ENCODE measurements at regions not wholly inside any gene's neighbourhood (a gene's known extent, or its start where the extent isn't known, plus 50 kb on each side); places are given as distances from the start of the nearest gene placed in this dataset.
"Not testable (repeated sequence)": the region's sequence is repeated elsewhere in the genome, so short reads cannot be mapped to it uniquely, and the experiment has no call there.

- FAIRE-seq (no peak), DNase-seq (ENCODE audit: low spot score) (no peak)
Measured at GRCh38 chr5:83001796-83002381, 75.3 kb downstream of the TMEM167A start.

- DNase-seq (ENCODE audit: low spot score) (no peak), FAIRE-seq (no peak)
Measured at GRCh38 chr5:83000922-83001321, 76.3 kb downstream of the TMEM167A start.

DNA sequence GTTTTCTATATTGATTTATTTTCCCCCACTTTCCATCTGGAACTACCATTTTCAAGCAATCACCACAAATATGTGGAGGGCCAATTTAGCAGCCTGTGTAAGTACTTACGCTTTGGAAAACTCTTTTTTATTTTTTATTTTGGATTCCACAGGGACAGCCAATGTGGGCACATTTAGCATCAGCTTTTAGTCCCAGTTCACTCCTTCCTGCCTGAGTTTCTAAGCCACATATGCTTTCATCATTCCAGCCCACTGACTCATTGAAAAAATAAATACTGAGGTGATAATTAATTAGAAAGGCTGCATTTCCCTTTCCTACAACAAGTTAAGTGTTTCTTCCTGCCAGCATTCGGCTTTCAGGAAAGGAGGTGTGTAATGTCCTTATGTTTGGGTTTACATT is 76.8 kb downstream of the TMEM167A start:
- DNase-seq (ENCODE audit: low spot score) (peak; percentile 7), FAIRE-seq (no peak)

- DNase-seq (ENCODE audit: low spot score): no peak
- no peak for FAIRE-seq
Measured at GRCh38 chr5:82993416-82993815, 83.8 kb downstream of the TMEM167A start.

DNA sequence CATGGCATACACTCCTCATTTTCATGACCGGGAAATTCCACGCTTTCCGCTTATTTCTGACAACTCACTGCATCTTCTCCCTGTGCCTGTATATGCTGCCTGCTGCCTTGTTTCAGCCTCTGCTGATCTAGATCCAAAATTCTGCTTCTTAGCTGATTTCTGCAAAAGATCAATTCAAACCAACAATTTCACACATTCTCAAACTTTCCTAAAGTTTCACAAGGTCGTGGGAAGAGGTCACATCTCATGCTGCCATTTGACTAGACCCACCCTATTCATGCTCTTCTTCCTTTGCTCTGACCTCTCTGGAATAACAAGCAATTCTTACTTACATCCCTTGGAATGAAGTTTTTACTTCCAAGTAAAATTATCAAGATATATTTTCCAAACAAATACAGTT is 84.5 kb downstream of the TMEM167A start:
- DNase-seq (ENCODE audit: low spot score): no peak
- FAIRE-seq: no peak

DNA sequence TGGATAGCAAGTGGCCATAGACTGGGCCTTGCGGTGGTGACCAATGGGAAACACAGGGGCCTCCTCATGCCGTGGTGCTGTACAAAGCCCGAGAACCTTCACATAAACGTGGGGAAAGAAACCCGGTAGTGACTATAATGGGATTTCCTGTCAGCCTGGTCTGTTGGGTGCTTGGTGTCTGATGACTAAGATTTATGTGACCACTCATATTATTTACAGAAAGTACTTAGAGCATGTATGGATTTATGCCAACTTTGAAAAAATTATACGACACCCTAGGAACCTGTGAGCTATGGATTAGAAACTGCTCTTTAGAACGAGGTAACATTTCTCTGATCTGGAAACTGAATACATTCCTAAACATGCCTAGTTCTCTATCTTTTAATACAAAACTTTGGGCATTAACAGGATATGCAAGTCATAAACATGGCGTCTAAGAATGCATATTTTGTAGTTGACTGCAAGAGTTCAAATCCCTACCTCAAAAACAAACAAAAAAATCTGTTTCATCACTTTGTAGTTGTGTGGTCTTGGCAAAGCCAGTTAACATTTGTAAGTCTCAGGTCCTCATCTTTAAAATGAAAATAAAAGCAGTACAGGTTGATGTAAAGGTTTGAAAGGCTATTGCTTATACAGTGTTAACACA is 85.4 kb downstream of the TMEM167A start:
- DNase-seq (ENCODE audit: low spot score): peak; percentile 19
- no peak for FAIRE-seq

DNA sequence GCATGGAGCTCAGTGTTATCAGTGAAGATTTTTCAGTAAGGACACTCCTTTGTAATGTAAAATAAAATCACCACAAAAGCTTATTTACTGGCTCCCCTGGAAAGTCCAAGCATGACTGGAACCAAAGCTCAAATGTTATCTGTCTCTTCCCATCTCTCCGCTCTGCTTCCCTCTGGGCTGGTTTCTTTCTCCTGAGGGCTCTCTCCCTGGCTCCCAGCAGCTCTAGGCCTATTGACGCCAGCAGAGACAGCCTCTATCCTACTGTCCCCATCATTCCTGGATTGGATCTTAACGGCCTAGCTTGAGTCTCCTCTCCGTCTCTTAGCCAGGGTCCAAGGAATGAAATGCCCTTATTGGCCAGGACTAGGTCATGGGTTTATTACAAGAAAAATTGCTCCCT is 86.1 kb downstream of the TMEM167A start:
- no peak for FAIRE-seq
- DNase-seq (ENCODE audit: low spot score): no peak

DNA sequence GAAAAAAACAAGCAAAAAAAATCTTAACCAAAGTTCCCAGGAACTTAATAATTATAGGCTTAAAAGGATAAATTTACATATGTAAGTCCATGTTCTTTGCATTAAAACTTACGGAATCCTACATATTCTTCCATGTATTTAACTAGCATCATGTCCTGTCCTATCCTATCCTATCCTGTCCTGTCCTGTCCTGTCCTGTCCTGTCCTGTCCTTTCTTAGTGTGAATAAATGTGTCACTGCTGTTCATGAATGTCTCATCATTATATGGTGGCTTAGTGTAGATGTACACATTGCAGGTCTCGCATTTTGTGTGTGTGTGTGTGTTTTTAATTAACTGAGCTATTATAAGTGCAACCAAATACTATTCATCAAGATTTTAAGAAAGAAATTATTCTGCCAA is 90.0 kb downstream of the TMEM167A start:
- no peak for FAIRE-seq
- no peak for DNase-seq (ENCODE audit: low spot score)

DNA sequence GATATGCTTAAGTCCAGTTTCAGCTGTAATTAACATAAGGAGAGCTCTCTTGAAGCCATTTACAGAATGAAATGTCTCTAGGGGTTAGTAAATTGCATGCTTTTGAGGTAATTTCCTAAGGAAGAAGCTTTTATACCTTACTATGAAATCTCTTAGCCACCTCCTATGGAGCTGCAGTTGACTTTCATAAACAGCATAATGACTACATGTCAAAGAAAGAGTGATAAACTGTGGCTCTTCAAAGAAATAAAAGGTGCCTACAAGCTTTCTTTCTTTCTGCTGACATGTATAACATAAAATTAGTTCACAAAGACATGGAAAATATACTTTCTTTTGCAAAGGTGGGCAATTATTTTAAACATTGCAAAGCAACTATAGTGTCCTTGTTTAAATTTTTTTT is 90.8 kb downstream of the TMEM167A start:
- FAIRE-seq: no peak
- DNase-seq (ENCODE audit: low spot score): no peak

DNA sequence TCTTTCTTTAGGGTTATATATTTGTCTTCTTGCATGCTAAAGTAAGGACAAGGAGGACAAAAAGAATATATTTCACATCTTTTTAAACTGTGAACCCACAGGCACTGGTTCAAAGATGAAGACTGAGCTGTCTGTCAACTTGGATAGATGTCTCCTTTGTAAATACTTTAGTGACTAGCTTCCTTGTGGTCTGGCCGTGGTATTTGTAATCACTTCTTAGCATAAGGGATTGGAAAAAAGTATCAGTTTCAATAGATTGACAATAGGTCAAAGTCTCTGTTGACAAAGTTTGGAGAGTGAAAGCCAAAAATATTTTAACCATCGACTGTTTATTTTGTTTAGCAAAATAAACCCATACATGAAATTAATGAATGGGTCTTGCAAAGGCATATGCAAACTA is 91.4 kb downstream of the TMEM167A start:
- no peak for DNase-seq (ENCODE audit: low spot score)
- no peak for FAIRE-seq

GRCh38 chr5:82984786-82985735 is 92.1 kb downstream of the TMEM167A start:
- no peak for DNase-seq (ENCODE audit: low spot score)
- FAIRE-seq: no peak

GRCh38 chr5:82982846-82983245 is 94.3 kb downstream of the TMEM167A start:
- DNase-seq (ENCODE audit: low spot score) (no peak), FAIRE-seq (no peak)

- FAIRE-seq (peak; percentile 55), DNase-seq (ENCODE audit: low spot score) (peak; percentile 81)
Measured at GRCh38 chr5:82976887-82977286, 100.3 kb downstream of the TMEM167A start.

DNA sequence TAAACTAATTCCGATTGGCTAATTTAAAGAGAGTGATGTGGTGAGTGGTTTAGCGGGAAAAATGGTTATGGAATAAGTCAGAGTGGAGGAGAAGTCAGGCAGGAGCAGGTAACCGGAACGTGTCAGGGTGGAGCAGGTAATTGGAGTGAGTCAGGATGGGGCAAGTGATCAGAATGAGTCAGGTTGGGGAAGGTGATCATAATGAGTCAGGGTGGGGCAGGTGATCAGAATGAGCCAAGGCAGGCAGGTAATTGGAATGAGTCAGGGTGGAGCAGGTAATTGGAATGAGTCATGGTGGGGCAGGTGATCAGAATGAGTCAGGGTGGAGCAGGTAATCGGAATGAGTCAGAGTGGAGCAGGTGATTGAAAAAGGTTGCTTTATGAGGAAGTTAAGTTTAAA is 101.4 kb downstream of the TMEM167A start:
- FAIRE-seq (no peak), DNase-seq (ENCODE audit: low spot score) (peak; percentile 39)

DNA sequence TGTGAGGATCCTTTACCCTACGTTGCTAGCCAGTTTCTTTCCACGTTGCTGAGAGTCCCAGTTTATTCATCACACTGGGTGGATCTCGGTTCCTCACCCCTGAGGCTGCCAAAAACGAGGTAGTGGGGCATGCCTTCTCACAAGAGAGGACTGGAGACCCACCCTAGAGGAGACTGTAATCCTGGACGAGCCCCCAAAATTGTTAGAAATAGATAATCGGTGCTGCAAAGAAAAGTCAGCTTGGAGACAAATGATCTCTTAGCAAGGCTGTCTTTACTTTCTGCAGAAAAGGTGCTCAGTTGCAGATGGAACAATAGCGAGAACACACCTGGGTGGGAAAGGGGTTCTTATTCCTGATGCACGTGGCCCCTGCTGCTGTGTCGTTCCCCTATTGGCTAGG is 101.8 kb downstream of the TMEM167A start:
- DNase-seq (ENCODE audit: low spot score): no peak
- no peak for FAIRE-seq

GRCh38 chr5:82974346-82974745 is 102.8 kb downstream of the TMEM167A start:
- FAIRE-seq; DNase-seq (ENCODE audit: low spot score): not testable (repeated sequence)

GRCh38 chr5:82971901-82972300 is 105.3 kb downstream of the TMEM167A start:
- DNase-seq (ENCODE audit: low spot score) (no peak), FAIRE-seq (no peak)

DNA sequence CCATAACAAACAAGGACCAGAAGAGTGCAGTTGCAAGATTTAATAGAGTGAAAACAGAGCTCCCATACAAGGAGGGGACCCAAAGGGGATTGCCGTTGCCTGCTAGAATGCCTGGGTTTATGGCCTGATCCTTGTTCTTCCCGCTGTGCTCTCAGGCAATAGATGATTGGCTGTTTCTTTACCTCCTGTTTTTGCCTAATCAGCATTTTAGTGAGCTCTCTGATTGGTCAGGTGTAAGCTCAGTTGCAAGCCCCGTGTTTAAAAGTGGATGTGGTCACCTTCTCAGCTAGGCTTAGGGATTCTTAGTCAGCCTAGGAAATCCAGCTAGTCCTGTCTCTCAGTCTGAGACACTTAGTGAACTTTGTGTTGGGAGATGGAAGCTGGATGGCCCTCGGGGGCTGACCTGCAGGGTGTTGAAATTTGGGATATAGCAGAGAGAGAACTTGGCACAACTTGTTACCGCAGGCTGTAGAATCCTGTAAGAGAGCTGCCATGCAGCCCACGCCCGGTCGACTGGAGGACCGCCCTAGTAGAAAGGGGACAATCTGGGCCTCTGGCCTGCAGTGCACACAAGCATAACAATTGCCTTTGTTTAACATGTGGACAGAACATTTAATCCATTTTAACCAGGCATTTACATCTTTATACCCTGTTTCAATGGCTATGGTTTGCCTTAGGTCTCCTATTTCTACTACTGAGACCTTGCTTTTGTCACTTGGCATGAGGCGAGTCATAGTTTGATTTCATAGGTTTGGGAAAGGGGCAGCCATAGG is 106.0 kb downstream of the TMEM167A start:
- not testable (repeated sequence) for DNase-seq (ENCODE audit: low spot score); FAIRE-seq

DNA sequence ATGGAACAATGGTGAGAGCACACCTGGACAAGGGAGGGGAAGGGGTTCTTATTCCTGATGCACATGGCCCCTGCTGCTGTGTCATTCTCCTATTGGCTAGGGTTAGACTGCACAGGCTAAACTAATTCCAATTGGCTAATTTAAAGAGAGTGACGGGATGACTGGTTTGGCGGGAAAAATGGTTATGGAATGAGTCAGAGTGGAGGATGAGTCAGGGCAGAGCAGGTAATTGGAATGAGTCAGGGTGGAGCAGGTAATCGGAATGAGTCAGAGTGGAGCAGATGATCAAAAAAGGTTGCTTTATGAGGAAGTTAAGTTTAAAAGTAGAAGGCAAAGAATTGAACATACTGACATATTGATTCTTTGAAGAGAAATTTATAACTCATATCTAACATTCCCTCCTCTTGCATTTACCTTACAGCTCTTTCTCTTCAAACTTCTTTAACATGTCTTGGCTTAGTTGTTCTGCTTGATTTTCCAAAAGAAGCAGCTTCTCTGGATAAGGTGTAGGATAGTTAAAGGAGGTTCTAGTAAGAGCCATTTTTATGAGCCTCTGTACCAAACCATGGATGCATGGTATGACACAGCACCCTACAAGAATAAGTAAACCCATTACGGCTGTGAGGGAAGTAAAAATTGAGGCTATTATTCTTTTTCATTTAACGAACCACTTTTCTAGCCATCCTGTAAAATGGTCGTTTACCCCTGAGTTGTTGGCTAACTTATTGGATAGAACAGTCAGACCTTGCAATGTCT is 107.8 kb downstream of the TMEM167A start:
- FAIRE-seq: not testable (repeated sequence)

DNA sequence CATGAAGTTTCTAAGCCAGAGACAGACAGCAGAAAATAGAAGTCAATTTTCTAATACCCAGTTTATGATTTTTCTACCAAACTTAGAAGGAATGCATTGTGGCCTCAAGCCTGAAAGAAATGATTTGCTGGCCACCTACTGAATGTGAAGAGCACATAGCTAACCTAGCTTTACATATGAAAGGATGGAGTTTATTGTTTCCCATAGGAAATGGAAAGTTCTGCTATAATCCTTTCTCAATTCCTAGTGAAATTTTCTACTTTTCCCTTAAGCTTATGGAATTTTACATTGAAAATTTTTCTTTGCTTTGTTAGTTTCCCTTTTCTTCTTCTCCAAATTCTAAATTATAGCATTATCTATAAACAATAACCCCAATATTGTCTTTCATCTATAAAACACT is 110.1 kb downstream of the TMEM167A start:
- FAIRE-seq (no peak), DNase-seq (ENCODE audit: low spot score) (no peak)

More for the DNA sequence above, 107.8 kb downstream of the TMEM167A start:
- peak; percentile 37 for DNase-seq (ENCODE audit: low spot score)

DNA sequence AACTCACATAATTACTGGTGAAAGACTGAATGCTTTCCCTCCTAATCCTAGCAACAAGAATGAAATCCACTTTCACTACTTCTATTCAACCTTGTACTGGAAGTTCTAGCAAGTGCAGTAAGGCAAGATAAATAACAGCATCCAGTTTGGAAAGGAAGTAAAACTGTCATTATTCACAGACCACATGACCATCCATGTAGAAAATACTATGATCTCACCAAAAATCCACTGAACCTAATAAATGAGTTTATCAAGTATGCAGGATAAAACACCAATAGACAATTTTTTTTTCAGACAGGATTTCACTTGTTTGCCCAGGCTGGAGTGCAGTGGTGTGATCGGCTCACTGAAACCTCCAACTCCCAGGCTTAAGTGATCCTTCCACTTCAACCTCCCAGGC is 117.7 kb downstream of the TMEM167A start:
- FAIRE-seq (no peak), DNase-seq (ENCODE audit: low spot score) (no peak)
